ENCODE measurements at regions not wholly inside any gene's neighbourhood (a gene's known extent, or its start where the extent isn't known, plus 50 kb on each side); places are given as distances from the start of the nearest gene placed in this dataset.
"Not testable (repeated sequence)": the region's sequence is repeated elsewhere in the genome, so short reads cannot be mapped to it uniquely, and the experiment has no call there.

GRCh38 chr7:152911922-152912321 is 152.4 kb downstream of the ACTR3B start:
- H3K4me3 ChIP-seq (ENCODE audit: low read depth, low read length): no peak overlapping the region
- in situ Hi-C loops (cut with HindIII; ENCODE audit: low sequenced_read_pairs): no loop called here
- TF ChIP-seq CTCF (IDR thresholded peaks at IDR 0.05; ENCODE audit: low read depth, low read length): no peak
- no peak for DNase-seq (ENCODE audit: low read depth, low spot score)

GRCh38 chr7:152912511-152912910 is 153.0 kb downstream of the ACTR3B start:
- DNase-seq (ENCODE audit: low read depth, low spot score): no peak
- in situ Hi-C loops (cut with HindIII; ENCODE audit: low sequenced_read_pairs): no loop called here

GRCh38 chr7:152913492-152913891 is 153.9 kb downstream of the ACTR3B start:
- in situ Hi-C loops (cut with HindIII; ENCODE audit: low sequenced_read_pairs): no loop called here
- no peak overlapping the region for H3K4me3 ChIP-seq (ENCODE audit: low read depth, low read length)
- DNase-seq (ENCODE audit: low read depth, low spot score): no peak
- no peak for TF ChIP-seq CTCF (IDR thresholded peaks at IDR 0.05; ENCODE audit: low read depth, low read length)

More at GRCh38 chr7:152912511-152912910, 153.0 kb downstream of the ACTR3B start:
- no peak for TF ChIP-seq CTCF (IDR thresholded peaks at IDR 0.05; ENCODE audit: low read depth, low read length)
- H3K4me3 ChIP-seq (ENCODE audit: low read depth, low read length): no peak overlapping the region

- DNase-seq (ENCODE audit: low read depth, low spot score): no peak
- no peak overlapping the region for H3K4me3 ChIP-seq (ENCODE audit: low read depth, low read length)
- no peak for TF ChIP-seq CTCF (IDR thresholded peaks at IDR 0.05; ENCODE audit: low read depth, low read length)
- in situ Hi-C loops (cut with HindIII; ENCODE audit: low sequenced_read_pairs): no loop called here
These were observed 154.7 kb downstream of the ACTR3B start for GRCh38 chr7:152914014-152914844.

- in situ Hi-C loops (cut with HindIII; ENCODE audit: low sequenced_read_pairs); H3K4me3 ChIP-seq (ENCODE audit: low read depth, low read length); DNase-seq (ENCODE audit: low read depth, low spot score): not testable (repeated sequence)
These were observed 155.2 kb downstream of the ACTR3B start for GRCh38 chr7:152914845-152915102.

GRCh38 chr7:152922318-152923081 is 162.9 kb downstream of the ACTR3B start:
- TF ChIP-seq CTCF (IDR thresholded peaks at IDR 0.05; ENCODE audit: low read depth, low read length): no peak
- in situ Hi-C loops (cut with HindIII; ENCODE audit: low sequenced_read_pairs): no loop called here
- no peak overlapping the region for H3K4me3 ChIP-seq (ENCODE audit: low read depth, low read length)
- no peak for DNase-seq (ENCODE audit: low read depth, low spot score)

- DNase-seq (ENCODE audit: low read depth, low spot score): no peak
- H3K4me3 ChIP-seq (ENCODE audit: low read depth, low read length): no peak overlapping the region
- in situ Hi-C loops (cut with HindIII; ENCODE audit: low sequenced_read_pairs): no loop called here
- TF ChIP-seq CTCF (IDR thresholded peaks at IDR 0.05; ENCODE audit: low read depth, low read length): no peak
These were observed 164.2 kb downstream of the ACTR3B start for GRCh38 chr7:152923711-152924110.
